Left lung (tissue), 4 donors: ENCODE measurements at regions not wholly inside any gene's neighbourhood (a gene's known extent, or its start where the extent isn't known, plus 50 kb on each side); places are given as distances from the start of the nearest gene placed in this dataset.

Experiments
- ATAC-seq: fragments of 200-7000 bp; cut with Tn5 transposase; one replicate; pipeline ENCODE4 v1.9.1; 2020; ENCODE audit warnings: moderate library complexity
- DNase-seq, 4 donors: peaks; one replicate each; pipeline ENCODE4 v3.0.0-alpha.2; 2013 to 2020
- H3K27ac ChIP-seq, 2 donors: fragments of 200-600 bp; sonication (generic) in 1 of 2; one replicate each; pipeline versions ENCODE4 v1.5.0 to v1.8.0; 2020 to 2021
- H3K27me3 ChIP-seq, 2 donors: fragments of 200-600 bp; sonication (generic) in 1 of 2; one replicate each; pipeline versions ENCODE4 v1.5.0 to v1.8.0; 2020 to 2021
- H3K36me3 ChIP-seq, 2 donors: fragments of 200-600 bp; sonication (generic) in 1 of 2; one replicate each; pipeline versions ENCODE4 v1.5.0 to v1.8.0; 2020 to 2021
- H3K4me1 ChIP-seq, 2 donors: fragments of 200-600 bp; one replicate each; pipeline ENCODE4 v1.8.0; 2021
- H3K4me3 ChIP-seq, 2 donors: fragments of 200-600 bp; sonication (generic) in 1 of 2; one replicate each; pipeline versions ENCODE4 v1.5.0 to v1.8.0; 2020 to 2021; ENCODE audit warnings: mild to moderate bottlenecking in 1 of 2
- H3K9me3 ChIP-seq, 2 donors: fragments of 200-600 bp; sonication (generic) in 1 of 2; one replicate each; pipeline versions ENCODE4 v1.5.0 to v1.8.0; 2020 to 2021
- CTCF ChIP-seq, 2 donors: fragments of 200-600 bp; sonication (generic) in 1 of 2; IDR thresholded peaks; one replicate each; pipeline versions ENCODE4 v1.5.0 to v1.8.0; 2021; ENCODE audit warnings: antibody characterized with exemption in 2 of 2
- intact Hi-C, 2 donors: fragments of 100-400 bp; cut with DNase I; formaldehyde crosslinking; loops; one replicate each; pipeline versions ENCODE4 v1.11.2 to v1.14.2; 2022
- donor health status: DM: no; HTN: yes; CAD: no.
- donor health status: DM: no; HTN: no; CAD: no.

- DNase-seq (no peak), ATAC-seq (no peak)
- no peak overlapping the region for H3K4me3 ChIP-seq
- H3K27ac ChIP-seq: no peak overlapping the region
- H3K27me3 ChIP-seq: no peaks in the 10 kb centered on the region
- no peaks in the 10 kb centered on the region for H3K9me3 ChIP-seq
- intact Hi-C loops: no loop called here
- H3K36me3 ChIP-seq: no peaks in the 10 kb centered on the region
- no peaks in the 10 kb centered on the region for H3K4me1 ChIP-seq
- TF ChIP-seq CTCF (IDR thresholded peaks at IDR 0.05): no peak
Measured at GRCh38 chr22:34068001-34068400, 147.7 kb upstream of the LARGE1 start.

GRCh38 chr22:34070051-34070450, 149.8 kb upstream of the LARGE1 start:
- Histone ChIP-seq H3K27me3 (no peaks in the 10 kb centered on the region), H3K4me3 (no peak overlapping the region), H3K36me3 (no peaks in the 10 kb centered on the region), H3K9me3 (no peaks in the 10 kb centered on the region), H3K27ac (no peak overlapping the region), H3K4me1 (no peaks in the 10 kb centered on the region)
- DNase-seq (no peak), ATAC-seq (no peak)
- intact Hi-C loops: no loop called here
- no peak for TF ChIP-seq CTCF (IDR thresholded peaks at IDR 0.05)

GRCh38 chr22:34070531-34070930, 150.3 kb upstream of the LARGE1 start:
- no peaks in the 10 kb centered on the region for H3K27me3 ChIP-seq
- no peak overlapping the region for H3K4me3 ChIP-seq
- no peaks in the 10 kb centered on the region for H3K9me3 ChIP-seq
- intact Hi-C loops: no loop called here
- ATAC-seq (no peak), DNase-seq (no peak)
- no peak overlapping the region for H3K27ac ChIP-seq
- no peaks in the 10 kb centered on the region for H3K36me3 ChIP-seq
- no peaks in the 10 kb centered on the region for H3K4me1 ChIP-seq
- no peak for TF ChIP-seq CTCF (IDR thresholded peaks at IDR 0.05)

GRCh38 chr22:34072585-34072984, 152.3 kb upstream of the LARGE1 start:
- intact Hi-C loops: no loop called here
- Histone ChIP-seq H3K4me3 (no peak overlapping the region), H3K36me3 (no peaks in the 10 kb centered on the region), H3K4me1 (no peaks in the 10 kb centered on the region), H3K9me3 (no peaks in the 10 kb centered on the region), H3K27ac (no peak overlapping the region), H3K27me3 (no peaks in the 10 kb centered on the region)
- DNase-seq: no peak
- ATAC-seq: no peak
- TF ChIP-seq CTCF (IDR thresholded peaks at IDR 0.05): no peak

- TF ChIP-seq CTCF (IDR thresholded peaks at IDR 0.05): no peak
- intact Hi-C loops: no loop called here
- no peaks in the 10 kb centered on the region for H3K9me3 ChIP-seq
- no peaks in the 10 kb centered on the region for H3K27me3 ChIP-seq
- DNase-seq: no peak
- no peaks in the 10 kb centered on the region for H3K4me1 ChIP-seq
- no peaks in the 10 kb centered on the region for H3K36me3 ChIP-seq
- ATAC-seq: no peak
- H3K27ac ChIP-seq: no peak overlapping the region
- no peak overlapping the region for H3K4me3 ChIP-seq
Measured at GRCh38 chr22:34080433-34080832, 160.2 kb upstream of the LARGE1 start.
